ENCODE measurements at regions not wholly inside any gene's neighbourhood (a gene's known extent, or its start where the extent isn't known, plus 50 kb on each side); places are given as distances from the start of the nearest gene placed in this dataset.

GRCh38 chr3:64901986-64902516, 214.3 kb upstream of the ADAMTS9 start:
- no peak for DNase-seq

GRCh38 chr3:64901522-64901885, 213.7 kb upstream of the ADAMTS9 start:
- DNase-seq, result no peak

DNA sequence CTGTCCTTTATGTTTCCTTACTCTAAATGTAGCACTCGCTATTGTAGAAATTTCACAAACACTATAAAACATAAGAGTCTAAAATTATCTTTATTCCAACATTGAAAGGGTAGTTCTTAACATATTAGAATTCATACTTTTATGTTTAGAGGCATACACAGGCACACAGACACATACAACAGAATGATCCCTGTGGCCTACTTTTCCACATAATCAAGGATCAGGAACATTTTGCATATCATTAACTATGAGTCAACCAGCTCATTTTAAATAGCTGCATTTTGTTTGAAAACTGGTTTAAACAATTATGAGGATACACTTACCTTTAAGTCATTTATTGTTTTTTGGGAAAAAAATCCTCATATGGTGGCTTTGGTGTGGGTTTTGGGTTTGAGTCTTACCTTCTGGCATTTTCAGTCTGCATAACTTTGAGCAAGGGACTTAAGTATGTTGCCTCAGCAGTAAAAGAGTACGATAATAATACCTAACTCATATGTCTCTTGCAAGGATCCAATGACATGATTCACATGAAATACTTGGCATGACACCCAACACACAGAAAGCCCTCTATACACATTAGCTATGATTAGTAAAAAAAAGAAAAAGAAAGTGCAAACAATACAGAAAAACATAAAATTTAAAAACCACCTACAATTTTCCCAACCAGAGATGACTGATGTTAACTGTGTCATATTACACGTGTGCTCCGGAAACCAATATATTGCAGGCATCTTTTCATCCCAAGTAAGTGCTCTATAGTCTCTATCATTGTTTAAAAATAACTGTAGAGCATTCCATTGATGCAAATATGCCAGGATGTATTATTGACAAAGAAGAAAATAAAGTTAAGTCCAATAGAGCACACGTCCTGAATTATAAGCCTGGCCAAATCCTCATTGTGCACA, 213.1 kb upstream of the ADAMTS9 start:
- DNase-seq, result no peak

GRCh38 chr3:64900156-64900555, 212.4 kb upstream of the ADAMTS9 start:
- no peak for DNase-seq

- DNase-seq, result no peak
These were observed 211.1 kb upstream of the ADAMTS9 start for GRCh38 chr3:64898941-64899340.

GRCh38 chr3:64895991-64896895, 208.4 kb upstream of the ADAMTS9 start:
- DNase-seq, result no peak

GRCh38 chr3:64895106-64895990, 207.5 kb upstream of the ADAMTS9 start:
- no peak for DNase-seq

DNA sequence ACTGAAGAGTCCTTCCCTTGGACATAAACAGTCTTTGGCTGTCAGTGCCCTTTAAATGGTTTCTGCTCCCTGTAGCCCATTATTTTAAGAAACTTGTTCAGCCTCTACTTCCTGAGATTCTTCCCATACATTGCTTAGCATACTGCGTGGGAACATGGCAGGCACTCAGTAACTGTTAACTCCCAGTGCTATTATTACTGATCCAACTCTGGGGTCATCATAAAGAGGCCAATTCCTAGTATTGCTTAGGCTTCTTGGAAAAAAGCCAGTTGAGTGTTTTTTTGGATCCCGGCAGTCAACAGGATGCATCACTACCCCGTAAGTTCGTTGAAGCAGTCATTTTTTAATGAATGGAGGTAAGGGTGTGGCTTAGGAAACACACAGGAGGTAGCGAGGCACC, 206.2 kb upstream of the ADAMTS9 start:
- no peak for DNase-seq

- no peak for DNase-seq
These were observed 205.0 kb upstream of the ADAMTS9 start for GRCh38 chr3:64892671-64893309.

GRCh38 chr3:64891021-64891420, 203.2 kb upstream of the ADAMTS9 start:
- no peak for DNase-seq

DNA sequence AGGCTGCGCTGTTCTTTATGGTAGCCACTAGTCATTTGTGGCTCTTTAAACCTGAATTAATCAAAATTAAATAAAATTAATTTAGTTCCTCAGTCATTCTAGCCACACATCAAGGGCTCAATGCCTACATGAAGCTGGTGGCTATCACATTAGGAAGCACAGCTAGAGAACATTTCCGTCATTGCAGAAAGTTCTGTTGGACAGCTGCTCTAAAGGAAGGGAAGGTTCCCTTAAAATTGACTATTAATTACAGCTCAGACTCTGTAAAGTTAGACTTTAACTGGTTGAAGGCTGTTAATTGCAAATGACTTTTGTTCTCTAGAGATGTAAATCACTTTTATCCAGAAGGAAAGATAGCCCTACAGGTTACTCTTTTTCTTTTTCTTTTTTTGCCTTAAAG, 202.7 kb upstream of the ADAMTS9 start:
- no peak for DNase-seq

DNA sequence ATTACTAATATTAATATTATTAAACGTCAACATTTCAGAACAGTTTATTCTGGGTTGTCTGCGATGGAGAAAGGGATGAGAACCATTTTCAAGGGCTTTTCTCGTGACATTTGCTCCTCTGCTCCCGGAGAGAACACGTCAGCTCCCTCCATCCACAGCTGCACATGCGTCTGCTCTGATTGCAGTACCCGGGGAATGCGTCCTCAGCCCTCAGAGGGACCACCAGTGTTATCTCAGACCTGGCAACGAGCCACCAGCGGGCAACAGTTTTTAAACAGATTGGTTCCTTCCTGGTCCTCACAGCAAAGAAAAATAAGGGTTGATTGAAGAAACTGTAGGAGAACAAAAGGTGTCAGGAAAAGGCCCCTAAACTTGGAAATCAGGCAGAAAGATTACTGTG, 202.2 kb upstream of the ADAMTS9 start:
- DNase-seq, result no peak

DNA sequence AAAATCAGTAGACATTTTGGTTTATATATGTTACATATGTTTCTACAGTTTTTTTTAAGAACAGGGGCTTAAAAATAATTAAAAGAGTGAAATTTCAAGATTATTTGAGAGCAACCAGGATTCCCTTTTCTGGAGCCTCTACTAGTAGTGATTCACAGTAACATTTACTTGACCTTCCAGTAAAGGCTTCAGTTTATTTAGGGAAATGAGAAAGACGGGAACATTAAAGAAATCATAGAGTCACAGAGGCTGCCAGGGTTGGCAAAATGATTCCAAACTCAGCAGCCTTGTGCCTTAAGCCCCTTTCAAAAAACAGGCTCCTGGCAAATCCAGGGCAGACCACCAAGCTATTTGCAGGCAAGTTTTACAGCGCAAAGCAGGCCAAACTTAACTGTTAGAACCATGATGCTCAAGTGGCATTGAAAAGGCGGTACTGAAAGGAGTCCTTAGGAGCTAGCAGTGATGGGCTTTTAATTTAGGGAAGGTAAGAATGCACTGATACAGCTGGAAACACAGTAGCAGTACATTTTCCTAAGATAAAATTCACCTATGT, 201.1 kb upstream of the ADAMTS9 start:
- DNase-seq, result no peak

GRCh38 chr3:64888165-64888564, 200.4 kb upstream of the ADAMTS9 start:
- no peak for DNase-seq

DNA sequence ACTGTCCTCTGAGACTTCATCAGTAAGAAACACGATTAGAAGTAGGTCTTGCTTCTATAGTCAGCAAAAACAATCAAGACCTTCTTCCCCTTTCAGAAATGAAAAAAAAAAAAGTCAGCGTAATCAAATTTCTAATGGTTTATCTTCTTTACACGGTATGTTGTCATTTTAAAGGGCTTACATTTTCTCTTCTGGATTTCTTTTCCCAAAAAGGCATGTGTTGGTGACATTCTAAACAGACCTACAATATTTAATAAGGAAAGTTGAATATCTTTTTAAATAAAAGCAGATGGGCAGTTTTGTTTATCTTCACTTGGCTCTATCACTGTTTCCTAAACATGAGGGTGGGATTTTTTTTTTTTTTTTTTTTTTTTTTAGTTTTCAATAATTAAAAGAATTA, 197.3 kb upstream of the ADAMTS9 start:
- DNase-seq, result no peak

DNA sequence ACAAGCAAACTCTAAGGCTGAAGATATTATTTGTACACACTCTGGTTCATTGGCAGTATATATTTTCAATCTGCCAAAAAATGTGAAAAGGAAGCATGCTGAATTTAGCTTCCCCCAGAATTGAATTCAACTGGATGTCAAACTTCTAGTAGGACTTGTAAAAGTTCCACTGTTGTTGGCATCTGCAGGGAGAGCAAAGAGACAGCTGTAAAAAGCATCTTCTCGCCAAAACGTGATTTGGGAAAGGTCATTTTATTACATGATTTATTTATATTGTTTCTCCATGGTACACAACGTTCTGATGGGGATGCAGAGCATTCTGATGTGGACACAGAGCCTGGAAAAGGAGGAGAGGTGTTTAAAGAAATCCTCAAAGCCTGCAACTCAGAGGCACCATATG, 196.7 kb upstream of the ADAMTS9 start:
- no peak for DNase-seq

DNA sequence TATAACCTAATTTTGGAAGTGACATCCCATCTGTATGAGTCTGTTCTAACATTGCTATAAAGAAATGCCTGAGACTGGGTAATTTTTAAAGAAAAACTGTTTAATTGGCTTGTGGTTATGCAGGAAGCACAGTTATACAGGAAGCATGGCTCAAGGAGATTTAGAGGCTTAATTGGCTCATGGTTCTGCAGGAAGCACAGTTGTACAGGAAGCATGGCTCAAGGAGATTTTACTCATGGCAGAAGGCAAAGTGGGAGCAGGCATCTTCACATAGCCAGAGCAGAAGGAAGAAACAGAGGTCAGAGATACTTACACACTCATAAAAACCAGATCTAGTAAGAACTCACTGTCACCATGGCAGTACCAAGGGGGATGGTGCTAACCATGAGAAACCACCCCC, 193.1 kb upstream of the ADAMTS9 start:
- no peak for DNase-seq

GRCh38 chr3:64878362-64878761, 190.6 kb upstream of the ADAMTS9 start:
- DNase-seq, result no peak

GRCh38 chr3:64873400-64873799, 185.6 kb upstream of the ADAMTS9 start:
- DNase-seq, result no peak

DNA sequence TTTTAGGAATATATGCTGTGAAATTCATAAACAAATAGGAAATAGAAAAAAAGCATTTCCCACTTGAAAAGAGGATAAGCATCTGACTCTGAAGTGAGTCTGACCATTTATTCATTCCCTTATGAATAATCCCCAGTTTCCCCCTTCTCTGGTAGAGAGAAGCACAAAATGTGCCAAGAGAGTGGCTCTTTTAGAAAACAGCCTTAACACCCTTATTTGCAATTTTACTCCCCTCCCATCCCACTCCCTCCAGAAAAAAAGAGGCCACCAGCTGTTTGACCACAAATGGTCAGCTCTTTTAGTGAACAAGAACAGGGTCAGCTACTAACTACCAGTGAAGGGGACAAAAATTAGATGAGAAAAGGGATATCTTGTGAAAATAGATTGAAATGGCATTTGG, 184.5 kb upstream of the ADAMTS9 start:
- no peak for DNase-seq

GRCh38 chr3:64871834-64872249, 184.0 kb upstream of the ADAMTS9 start:
- DNase-seq, result no peak
